Endothelial cell of umbilical vein (primary cell): ENCODE measurements at regions not wholly inside any gene's neighbourhood (a gene's known extent, or its start where the extent isn't known, plus 50 kb on each side); places are given as distances from the start of the nearest gene placed in this dataset.

Experiments used
- BruUV-seq: library from RNA; stranded (reverse); fragments of 400-500 nt; replicated peaks from 2 replicates; lab custom pipeline; 2021; lab: Mats Ljungman, UMichigan
- CTCF ChIA-PET: fragments of 300-600, 350-600 bp; sonication (Branson Sonifier 250); formaldehyde crosslinking; loops from one replicate; lab custom pipeline; 2021; ENCODE audit warnings: antibody characterized with exemption, inconsistent platforms; lab: Charles Lee
- POLR2A ChIA-PET: fragments of 300-600, 350-600 bp; sonication (Branson Sonifier 250); formaldehyde crosslinking; loops from one replicate; lab custom pipeline; 2021; ENCODE audit warnings: antibody characterized with exemption, inconsistent platforms; lab: Charles Lee
- DNase-seq: peaks from one replicate; pipeline ENCODE4 v3.0.0-alpha.2; 2011; ENCODE audit warnings: low read depth, low spot score
- FAIRE-seq: peaks from 2 replicates; lab custom pipeline; 2011; peaks lifted over from hg19 to GRCh38; lab: Jason Lieb, UNC
- H2AFZ ChIP-seq: 2 replicates; pipeline ENCODE4 v1.6.0; 2012; ENCODE audit warnings: low read depth, low read length, control low read depth, inconsistent platforms
- H3K27ac ChIP-seq: 2 replicates; pipeline ENCODE4 v1.5.1; 2011; ENCODE audit warnings: low read depth, mild to moderate bottlenecking, control low read depth, low read length, moderate library complexity; ENCODE audit not compliant: insufficient read depth
- H3K27me3 ChIP-seq, 2 experiments: 2 replicates each; pipeline versions ENCODE4 v1.6.0 to v1.6.1; 2011; ENCODE audit warnings: low read length in 2 of 2, mixed read lengths in 1 of 2; ENCODE audit not compliant: control insufficient read depth in 2 of 2, insufficient read depth in 2 of 2
- H3K36me3 ChIP-seq, 2 experiments: 2 replicates in 1 of 2; 3 replicates in 1 of 2; pipeline ENCODE4 v1.5.1; 2011; ENCODE audit warnings: low read length in 2 of 2, mild to moderate bottlenecking in 1 of 2, moderate library complexity in 1 of 2; ENCODE audit not compliant: control insufficient read depth in 2 of 2, insufficient read depth in 2 of 2; ENCODE audit errors: extremely low read depth in 1 of 2
- H3K4me1 ChIP-seq: 3 replicates; pipeline ENCODE4 v1.5.1; 2011; ENCODE audit warnings: mild to moderate bottlenecking, low read length; ENCODE audit not compliant: control insufficient read depth, insufficient read depth; ENCODE audit errors: extremely low read depth
- H3K4me2 ChIP-seq: 2 replicates; pipeline ENCODE4 v1.6.1; 2011; ENCODE audit warnings: low read length, control low read depth, mixed read lengths; ENCODE audit not compliant: insufficient read depth
- H3K4me3 ChIP-seq, 3 experiments: fragments of 200-600 bp in 1 of 3; sonication (generic), shearing (Covaris generic) in 1 of 3; replicated peaks in 1 of 3; 2 replicates each; pipeline ENCODE4 v1.5.1; 2011 to 2016; ENCODE audit warnings: control low read depth in 3 of 3, low read length in 3 of 3, mild to moderate bottlenecking in 2 of 3, inconsistent platforms in 1 of 3, low read depth in 1 of 3, moderate library complexity in 1 of 3; ENCODE audit not compliant: insufficient read depth in 1 of 3
- H3K79me2 ChIP-seq: 2 replicates; pipeline ENCODE4 v1.6.0; 2012; ENCODE audit warnings: low read length, inconsistent platforms; ENCODE audit not compliant: control insufficient read depth, insufficient read depth
- H3K9ac ChIP-seq: replicated peaks from 2 replicates; pipeline ENCODE3; 2011; ENCODE audit warnings: low read length, control low read depth; ENCODE audit not compliant: insufficient read depth; ENCODE audit errors: extremely low read depth
- H3K9me1 ChIP-seq: replicated peaks from 3 replicates; pipeline ENCODE4 v1.6.0; 2011; ENCODE audit warnings: mild to moderate bottlenecking, low read length; ENCODE audit not compliant: control insufficient read depth, insufficient read depth; ENCODE audit errors: extremely low read depth
- H3K9me3 ChIP-seq: replicated peaks from 2 replicates; pipeline ENCODE4 v1.5.1; 2012; ENCODE audit warnings: low read length, inconsistent platforms; ENCODE audit not compliant: control insufficient read depth, insufficient read depth
- H4K20me1 ChIP-seq: replicated peaks from 2 replicates; pipeline ENCODE3; 2011; ENCODE audit warnings: mild to moderate bottlenecking, low read length; ENCODE audit not compliant: control insufficient read depth, insufficient read depth; ENCODE audit errors: extremely low read depth
- CTCF ChIP-seq, 2 donors: IDR thresholded peaks; 1 replicate in 1 of 2; 2 replicates in 1 of 2; pipeline ENCODE4 v1.5.1; 2011; ENCODE audit warnings: low read length in 2 of 2, mild to moderate bottlenecking in 2 of 2, moderate library complexity in 2 of 2, control low read depth in 1 of 2, inconsistent platforms in 1 of 2, low read depth in 1 of 2; ENCODE audit not compliant: insufficient read depth in 1 of 2; ENCODE audit errors: extremely low read depth in 1 of 2
- EZH2 ChIP-seq: IDR thresholded peaks from 2 replicates; pipeline ENCODE4 v1.6.1; 2012; ENCODE audit warnings: borderline replicate concordance, low read depth, mild to moderate bottlenecking, moderate library complexity, low read length, inconsistent platforms; ENCODE audit not compliant: severe bottlenecking
- FOS ChIP-seq: IDR thresholded peaks from 2 replicates; pipeline ENCODE4 v1.6.1; 2011; ENCODE audit warnings: mild to moderate bottlenecking, low read length, moderate library complexity, borderline replicate concordance; ENCODE audit not compliant: insufficient read depth
- GATA2 ChIP-seq: IDR thresholded peaks from 2 replicates; pipeline ENCODE4 v1.7.0; 2011; ENCODE audit warnings: low read depth, mild to moderate bottlenecking, moderate library complexity, mixed read lengths, low read length; ENCODE audit not compliant: insufficient read length, insufficient read depth
- JUN ChIP-seq: IDR thresholded peaks from 2 replicates; pipeline ENCODE4 v1.6.1; 2011; ENCODE audit warnings: borderline replicate concordance, low read depth; ENCODE audit not compliant: insufficient read length, insufficient read depth
- MAX ChIP-seq: IDR thresholded peaks from 2 replicates; pipeline ENCODE4 v1.6.1; 2011; ENCODE audit not compliant: insufficient read depth, insufficient read length
- MYC ChIP-seq: IDR thresholded peaks from one replicate; pipeline ENCODE4 v1.6.1; 2011; ENCODE audit warnings: mild to moderate bottlenecking, low read depth, low read length
- POLR2A ChIP-seq: IDR thresholded peaks from 2 replicates; pipeline ENCODE4 v1.6.1; 2012; ENCODE audit warnings: low read depth, mild to moderate bottlenecking, control low read depth, low read length
- POLR2AphosphoS5 ChIP-seq: IDR thresholded peaks from 2 replicates; pipeline ENCODE4 v1.6.1; 2012; ENCODE audit warnings: low read depth, mild to moderate bottlenecking, control low read depth, low read length, moderate library complexity; ENCODE audit not compliant: insufficient read depth
- dilution Hi-C: fragments of 300-500 bp; cut with MboI; formaldehyde crosslinking; loops from one replicate; pipeline ENCODE4 v1.15.0; 2019; ENCODE audit warnings: low sequenced_read_pairs; ENCODE audit not compliant: extremely low pct_ligation_motif_present
- intact Hi-C: fragments of 100-400 bp; cut with micrococcal nuclease; formaldehyde crosslinking; loops from one replicate; pipeline ENCODE4 v1.10.0; 2022

- H3K27me3 ChIP-seq: no peaks in the 10 kb centered on the region
- ChIA-PET CTCF (interaction anchor here (0.6 to 0.9 kb wide), 2 partner anchors 11 to 130 kb away, joined by 3 read pairs; no protein-coding TSS in a partner anchor), POLR2A (no interaction called here)
- no peaks in the 10 kb centered on the region for H4K20me1 ChIP-seq
- no peak overlapping the region for H2AFZ ChIP-seq
- BruUV-seq: no TSS peak
- no peak overlapping the region for H3K4me2 ChIP-seq
- no peaks in the 10 kb centered on the region for H3K4me1 ChIP-seq
- H3K36me3 ChIP-seq: no peaks in the 10 kb centered on the region
- H3K4me3 ChIP-seq: no peak overlapping the region
- FAIRE-seq: no peak
- dilution Hi-C loops: no loop called here
- H3K27ac ChIP-seq: no peak overlapping the region
- H3K9ac ChIP-seq: no peak overlapping the region
- no peaks in the 10 kb centered on the region for H3K9me1 ChIP-seq
- DNase-seq: no peak
- TF ChIP-seq POLR2A (no peak), MAX (no peak), CTCF (IDR thresholded peaks at IDR 0.05; ENCODE audit: extremely low read depth in 1 of 2, insufficient read depth in 1 of 2, low read depth in 1 of 2, low read length in 2 of 2) (no peak), MYC (no peak), FOS (no peak), EZH2 (no peak), GATA2 (no peak), POLR2AphosphoS5 (no peak), JUN (no peak)
- no peaks in the 10 kb centered on the region for H3K79me2 ChIP-seq
- intact Hi-C loops: no loop called here
- no peaks in the 10 kb centered on the region for H3K9me3 ChIP-seq
Observed at GRCh38 chr1:199918196-199918769, 109.2 kb upstream of the NR5A2 start.
